MCF 10A (cell line): ENCODE measurements at regions not wholly inside any gene's neighbourhood (a gene's known extent, or its start where the extent isn't known, plus 50 kb on each side); places are given as distances from the start of the nearest gene placed in this dataset.

Source experiments
- BruUV-seq: library from RNA; stranded (reverse); fragments of 400-500 nt; replicated peaks from 2 replicates; lab custom pipeline; 2021; lab: Mats Ljungman, UMichigan
- CTCF ChIA-PET: fragments of 300-600 bp; sonication (Branson Sonifier 250); formaldehyde crosslinking; extraction: SDS; loops from one replicate; lab custom pipeline; 2021; ENCODE audit warnings: antibody characterized with exemption, inconsistent platforms; lab: Yijun Ruan, JAX
- POLR2A ChIA-PET: fragments of 300-600, 350-650 bp; sonication (Branson Sonifier 250); formaldehyde crosslinking; extraction: SDS; loops from one replicate; lab custom pipeline; 2020; ENCODE audit warnings: antibody characterized with exemption, inconsistent platforms; lab: Yijun Ruan, JAX
- DNase-seq: peaks from one replicate; pipeline ENCODE4 v3.0.0-alpha.2; 2018; ENCODE audit not compliant: unreplicated experiment
- H3K27ac Mint-ChIP-seq: one replicate; pipeline ENCODE4 v1.8.0; 2022; ENCODE audit warnings: mild to moderate bottlenecking, low read depth, mixed read lengths; ENCODE audit not compliant: unreplicated experiment
- H3K27me3 Mint-ChIP-seq: one replicate; pipeline ENCODE4 v1.8.0; 2022; ENCODE audit warnings: mixed read lengths; ENCODE audit not compliant: insufficient read depth, unreplicated experiment
- H3K36me3 Mint-ChIP-seq: one replicate; pipeline ENCODE4 v1.8.0; 2022; ENCODE audit warnings: mild to moderate bottlenecking, moderate library complexity, mixed read lengths; ENCODE audit not compliant: insufficient read depth, unreplicated experiment
- H3K4me1 Mint-ChIP-seq: one replicate; pipeline ENCODE4 v1.8.0; 2022; ENCODE audit warnings: mixed read lengths; ENCODE audit not compliant: insufficient read depth, unreplicated experiment
- H3K4me3 Mint-ChIP-seq: one replicate; pipeline ENCODE4 v1.8.0; 2022; ENCODE audit warnings: mild to moderate bottlenecking, moderate library complexity, mixed read lengths; ENCODE audit not compliant: unreplicated experiment
- H3K9me3 Mint-ChIP-seq: one replicate; pipeline ENCODE4 v1.8.0; 2022; ENCODE audit warnings: mixed read lengths; ENCODE audit not compliant: unreplicated experiment
- intact Hi-C: fragments of 100-400 bp; cut with micrococcal nuclease; formaldehyde crosslinking; loops from 2 replicates; pipeline ENCODE4 v1.14.1; 2022
- TF ChIP-seq, protein P1 (sequence below): fragments of 200-600 bp; IDR thresholded peaks from one replicate; pipeline ENCODE4 v1.8.0; 2022; ENCODE audit warnings: antibody characterized with exemption, mild to moderate bottlenecking; ENCODE audit not compliant: unreplicated experiment

DNA sequence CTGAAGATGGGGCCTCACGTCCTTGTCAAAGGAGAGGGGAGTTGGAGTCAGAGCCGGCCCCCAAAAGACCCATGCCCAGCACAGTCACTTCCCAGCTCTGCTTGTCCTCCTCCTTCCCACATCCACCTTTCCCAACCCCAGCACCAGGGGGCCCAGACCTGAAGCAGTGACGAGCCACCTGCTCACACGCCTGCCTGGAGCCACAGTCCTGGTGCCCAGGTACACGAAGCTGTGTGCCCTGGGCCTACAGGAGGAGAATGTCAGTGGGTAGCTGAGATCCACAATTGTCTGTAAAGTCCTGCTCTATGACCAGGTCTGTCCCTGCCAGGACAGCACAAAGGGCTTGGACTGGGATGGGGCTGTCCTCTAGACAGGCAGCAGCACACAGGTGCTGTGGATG is 126.8 kb upstream of the PZP start:
- DNase-seq: no peak
- Mint-ChIP-seq H3K4me1 (no peaks in the 10 kb centered on the region), H3K36me3 (no peaks in the 10 kb centered on the region), H3K9me3 (peaks cover 13% of the 10 kb centered on the region), H3K27ac (no peak overlapping the region), H3K27me3 (no peaks in the 10 kb centered on the region), H3K4me3 (no peak overlapping the region)
- CTCF ChIA-PET: interaction anchor here (0.6 to 1.6 kb wide), 7 partner anchors 9 to 373 kb away, joined by 3 to 4 read pairs (median 4); no protein-coding TSS in a partner anchor
- TF ChIP-seq, protein P1, sequence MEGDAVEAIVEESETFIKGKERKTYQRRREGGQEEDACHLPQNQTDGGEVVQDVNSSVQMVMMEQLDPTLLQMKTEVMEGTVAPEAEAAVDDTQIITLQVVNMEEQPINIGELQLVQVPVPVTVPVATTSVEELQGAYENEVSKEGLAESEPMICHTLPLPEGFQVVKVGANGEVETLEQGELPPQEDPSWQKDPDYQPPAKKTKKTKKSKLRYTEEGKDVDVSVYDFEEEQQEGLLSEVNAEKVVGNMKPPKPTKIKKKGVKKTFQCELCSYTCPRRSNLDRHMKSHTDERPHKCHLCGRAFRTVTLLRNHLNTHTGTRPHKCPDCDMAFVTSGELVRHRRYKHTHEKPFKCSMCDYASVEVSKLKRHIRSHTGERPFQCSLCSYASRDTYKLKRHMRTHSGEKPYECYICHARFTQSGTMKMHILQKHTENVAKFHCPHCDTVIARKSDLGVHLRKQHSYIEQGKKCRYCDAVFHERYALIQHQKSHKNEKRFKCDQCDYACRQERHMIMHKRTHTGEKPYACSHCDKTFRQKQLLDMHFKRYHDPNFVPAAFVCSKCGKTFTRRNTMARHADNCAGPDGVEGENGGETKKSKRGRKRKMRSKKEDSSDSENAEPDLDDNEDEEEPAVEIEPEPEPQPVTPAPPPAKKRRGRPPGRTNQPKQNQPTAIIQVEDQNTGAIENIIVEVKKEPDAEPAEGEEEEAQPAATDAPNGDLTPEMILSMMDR: no peak
- POLR2A ChIA-PET: no interaction called here
- intact Hi-C loops: loop anchor here (10.0 kb wide), 1 partner anchor 270 kb away; no protein-coding TSS in a partner anchor
- no TSS peak for BruUV-seq

DNA sequence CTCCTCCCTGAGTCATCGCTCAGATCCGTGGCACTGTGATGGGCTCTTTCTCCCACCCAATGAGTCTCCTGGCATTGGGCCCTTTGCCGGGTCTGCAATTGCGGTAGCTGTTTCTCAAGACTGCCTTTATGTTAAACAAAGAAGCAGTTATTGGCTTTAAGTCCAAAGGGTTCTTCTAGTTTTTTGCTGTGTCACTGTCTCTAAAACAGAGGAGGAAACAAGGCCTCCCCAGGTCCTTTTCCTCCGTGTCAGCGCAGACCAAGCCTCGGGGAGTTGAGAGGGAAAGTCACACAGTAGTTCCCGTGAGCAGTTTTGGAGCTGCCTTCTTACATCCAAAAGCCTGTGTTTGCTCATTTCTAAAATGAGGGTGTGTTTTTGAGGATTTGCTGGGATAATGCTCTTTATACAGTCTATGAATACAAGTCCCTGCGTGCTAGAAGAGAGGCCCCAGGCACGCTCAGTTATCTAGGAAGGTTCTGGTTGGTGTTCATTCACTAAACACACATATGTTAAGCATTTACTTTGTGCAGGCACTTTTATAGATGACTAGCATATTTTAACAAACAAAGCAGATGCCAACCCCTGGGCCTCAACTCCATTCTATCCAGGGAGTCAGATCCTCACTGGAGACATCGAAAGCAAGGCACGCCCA is 126.0 kb upstream of the PZP start:
- POLR2A ChIA-PET: interaction anchor here (0.8 kb wide), 1 partner anchor 10 kb away, joined by 4 read pairs; no protein-coding TSS in a partner anchor
- H3K36me3 Mint-ChIP-seq: no peaks in the 10 kb centered on the region
- H3K4me3 Mint-ChIP-seq: no peak overlapping the region
- no peaks in the 10 kb centered on the region for H3K4me1 Mint-ChIP-seq
- intact Hi-C loops: loop anchor here (10.0 kb wide), 1 partner anchor 269 kb away; no protein-coding TSS in a partner anchor
- no TSS peak for BruUV-seq
- CTCF ChIA-PET: interaction anchor here (0.6 to 2.2 kb wide), 7 partner anchors 8 to 806 kb away, joined by 3 to 9 read pairs (median 3); no protein-coding TSS in a partner anchor
- no peak overlapping the region for H3K27ac Mint-ChIP-seq
- no peaks in the 10 kb centered on the region for H3K27me3 Mint-ChIP-seq
- peaks cover 13% of the 10 kb centered on the region for H3K9me3 Mint-ChIP-seq
- DNase-seq: no peak
- TF ChIP-seq, protein P1: no peak

DNA sequence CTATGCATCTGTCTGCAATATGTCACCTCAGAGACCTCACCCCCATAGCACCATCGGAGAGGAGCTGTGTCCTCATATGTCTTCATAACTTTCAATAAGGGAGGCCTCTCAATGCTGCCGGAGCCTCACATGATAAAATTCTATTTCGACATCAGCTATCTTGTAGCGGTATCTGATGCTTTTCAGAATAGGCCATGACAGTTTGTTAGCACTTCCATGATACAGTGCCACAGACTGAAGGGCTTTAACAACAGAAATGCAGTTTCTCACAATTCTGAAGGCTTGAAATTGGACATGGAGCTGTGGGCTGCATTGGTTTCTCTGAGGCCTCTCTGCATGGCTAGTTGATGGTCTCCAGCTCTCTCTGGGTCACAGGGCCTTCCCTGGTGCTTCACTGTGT is 125.0 kb upstream of the PZP start:
- no TSS peak for BruUV-seq
- Mint-ChIP-seq H3K27ac (no peak overlapping the region), H3K4me1 (no peaks in the 10 kb centered on the region), H3K36me3 (no peaks in the 10 kb centered on the region), H3K9me3 (peaks cover 13% of the 10 kb centered on the region), H3K27me3 (no peaks in the 10 kb centered on the region), H3K4me3 (no peak overlapping the region)
- ChIA-PET CTCF (interaction anchor here (0.6 to 2.2 kb wide), 8 partner anchors 14 to 417 kb away, joined by 3 to 9 read pairs (median 6); no protein-coding TSS in a partner anchor), POLR2A (no interaction called here)
- no peak for DNase-seq
- intact Hi-C loops: loop anchor here (10.0 kb wide), 1 partner anchor 268 kb away; no protein-coding TSS in a partner anchor
- TF ChIP-seq, protein P1: no peak

DNA sequence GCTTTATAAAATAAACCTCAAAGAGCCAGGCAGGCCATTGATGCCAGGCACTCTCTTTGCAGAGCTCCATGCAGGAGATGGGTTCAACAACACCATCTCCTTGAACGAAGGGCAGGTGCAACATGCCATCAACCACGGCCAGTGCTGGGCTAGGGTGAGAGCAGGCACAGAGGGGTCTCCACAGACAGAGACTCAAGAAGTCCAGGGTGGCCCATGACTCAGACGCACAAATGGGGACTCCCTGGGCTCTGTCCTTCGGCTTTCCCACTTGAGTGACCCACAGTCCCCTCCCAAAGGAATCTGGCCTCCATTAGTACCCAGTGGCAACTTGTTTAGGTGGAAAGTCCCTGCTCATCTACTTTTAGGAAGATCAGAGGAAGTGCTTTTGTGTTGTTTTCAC is 124.4 kb upstream of the PZP start:
- Mint-ChIP-seq H3K27me3 (no peaks in the 10 kb centered on the region), H3K27ac (no peak overlapping the region), H3K9me3 (peaks cover 11% of the 10 kb centered on the region), H3K4me1 (no peaks in the 10 kb centered on the region), H3K36me3 (no peaks in the 10 kb centered on the region), H3K4me3 (no peak overlapping the region)
- TF ChIP-seq, protein P1: no peak
- CTCF ChIA-PET: interaction anchor here (0.5 to 3.1 kb wide), 12 partner anchors 9 to 452 kb away, joined by 3 to 35 read pairs (median 6); partner anchors contain the start of gene M6PR
- intact Hi-C loops: loop anchor here (10.0 kb wide), 1 partner anchor 268 kb away; no protein-coding TSS in a partner anchor
- POLR2A ChIA-PET: no interaction called here
- BruUV-seq: no TSS peak
- DNase-seq: no peak
